NOMO-1 treated with DMSO at 0.1 percent for 48 hours (cell line): ENCODE measurements at regions not wholly inside any gene's neighbourhood (a gene's known extent, or its start where the extent isn't known, plus 50 kb on each side); places are given as distances from the start of the nearest gene placed in this dataset.
A peak's percentile ranks its signal among the peaks of the same experiment; 100 is the strongest.

Experiments
- DNase-seq: peaks from one replicate; lab custom pipeline; 2025; ENCODE audit not compliant: unreplicated experiment; lab: John Stamatoyannopoulos, UW

GRCh38 chr1:36613721-36614120, 131.0 kb upstream of the CSF3R start:
- no peak for DNase-seq

GRCh38 chr1:36612881-36613280, 130.2 kb upstream of the CSF3R start:
- DNase-seq = no peak

- no peak for DNase-seq
Observed at GRCh38 chr1:36612121-36612520, 129.4 kb upstream of the CSF3R start.

- peak; percentile 31 for DNase-seq
Observed at GRCh38 chr1:36609241-36610027, 126.7 kb upstream of the CSF3R start.

- no peak for DNase-seq
Observed at GRCh38 chr1:36608272-36608671, 125.6 kb upstream of the CSF3R start.

- DNase-seq = no peak
Observed at GRCh38 chr1:36607263-36607651, 124.5 kb upstream of the CSF3R start.

GRCh38 chr1:36606641-36607262, 124.0 kb upstream of the CSF3R start:
- DNase-seq = no peak

- DNase-seq = no peak
Observed at GRCh38 chr1:36605942-36606640, 123.4 kb upstream of the CSF3R start.

GRCh38 chr1:36603461-36603860, 120.7 kb upstream of the CSF3R start:
- DNase-seq = no peak

GRCh38 chr1:36602184-36602583, 119.5 kb upstream of the CSF3R start:
- no peak for DNase-seq

GRCh38 chr1:36599828-36600227, 117.1 kb upstream of the CSF3R start:
- DNase-seq = peak; percentile 18

GRCh38 chr1:36597514-36597913, 114.8 kb upstream of the CSF3R start:
- no peak for DNase-seq

GRCh38 chr1:36595921-36596320, 113.2 kb upstream of the CSF3R start:
- no peak for DNase-seq

- peak; percentile 33 for DNase-seq
Observed at GRCh38 chr1:36595349-36595748, 112.6 kb upstream of the CSF3R start.

- DNase-seq = no peak
Observed at GRCh38 chr1:36594023-36594422, 111.3 kb upstream of the CSF3R start.

GRCh38 chr1:36591278-36591677, 108.6 kb upstream of the CSF3R start:
- DNase-seq = no peak

- no peak for DNase-seq
Observed at GRCh38 chr1:36590771-36591170, 108.1 kb upstream of the CSF3R start.

- DNase-seq = no peak
Observed at GRCh38 chr1:36590264-36590663, 107.6 kb upstream of the CSF3R start.

GRCh38 chr1:36588972-36589371, 106.3 kb upstream of the CSF3R start:
- DNase-seq = no peak

GRCh38 chr1:36585569-36586548, 103.1 kb upstream of the CSF3R start:
- peak; percentile 38 for DNase-seq

- DNase-seq = no peak
Observed at GRCh38 chr1:36584874-36585453, 102.3 kb upstream of the CSF3R start.
